C1 segment of cervical spinal cord (tissue), 14 donors: ENCODE measurements at regions not wholly inside any gene's neighbourhood (a gene's known extent, or its start where the extent isn't known, plus 50 kb on each side); places are given as distances from the start of the nearest gene placed in this dataset.

Experiments
- DNase-seq, 14 donors: peaks; one replicate each; lab custom pipeline; 2025; lab: John Stamatoyannopoulos, UW

GRCh38 chr3:22885574-22886341 lies 317.4 kb upstream of the UBE2E2 start:
- no peak for DNase-seq

DNA sequence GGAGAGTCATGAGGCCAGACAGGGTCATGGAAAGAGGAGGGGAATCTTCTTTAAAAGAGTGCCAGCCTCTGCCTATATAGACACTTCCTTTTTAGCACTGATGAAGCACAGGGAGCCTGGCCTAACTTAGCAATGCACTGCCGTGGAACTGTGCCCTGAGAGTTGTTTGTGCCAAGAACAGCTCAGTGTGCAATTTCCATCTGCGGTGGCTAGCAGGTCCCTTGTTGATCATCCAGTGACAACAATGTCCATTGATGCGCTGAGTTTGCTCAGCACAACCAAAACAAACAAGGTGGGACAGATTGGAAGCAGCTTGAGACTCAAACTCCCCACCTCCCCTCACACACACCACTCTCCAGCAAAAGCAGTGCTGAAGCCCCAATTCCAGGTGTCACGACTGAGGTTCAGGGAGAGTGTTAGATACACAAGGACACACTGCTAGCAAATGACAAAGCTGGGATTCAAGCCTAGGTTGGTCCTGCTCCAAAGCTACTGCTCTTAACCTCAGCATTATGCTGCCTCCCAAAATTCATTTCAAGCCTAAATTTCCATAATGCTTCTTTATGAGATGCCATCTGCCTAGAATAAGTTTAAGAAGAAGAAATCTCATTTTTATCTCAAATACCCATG lies 316.6 kb upstream of the UBE2E2 start:
- DNase-seq, result peak in 7 of 14 donors; percentile 1 to 95 (median 6)

DNA sequence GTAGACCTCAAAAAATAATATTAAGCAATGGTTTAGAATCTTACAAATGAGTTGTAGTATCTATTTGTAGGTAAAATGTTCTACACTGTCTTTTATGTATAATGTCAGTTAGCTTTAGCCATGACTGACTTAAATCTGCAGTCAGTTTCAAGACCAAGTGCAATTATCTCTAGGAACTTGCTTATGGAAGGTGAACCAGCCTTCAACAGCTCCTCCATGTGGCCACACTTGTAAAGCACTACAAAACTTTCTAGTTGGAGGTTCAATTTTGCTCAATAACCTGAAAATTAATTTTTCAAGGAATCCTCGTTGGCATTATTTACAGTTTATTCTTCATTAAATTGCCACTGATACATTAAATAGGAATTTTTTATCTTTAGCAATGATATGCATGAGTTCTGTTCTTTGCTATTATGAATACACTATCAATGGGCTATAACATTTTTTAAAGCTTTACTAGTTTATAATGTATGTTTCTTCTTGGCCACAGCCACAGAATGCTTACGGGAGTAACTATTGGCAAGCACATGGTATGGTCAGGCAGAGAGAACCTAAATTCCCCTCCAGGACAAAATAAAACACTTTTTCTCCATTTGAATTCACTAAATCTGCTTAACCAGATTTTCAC lies 315.3 kb upstream of the UBE2E2 start:
- DNase-seq, result peak in 1 of 14 donors; percentile 15

- DNase-seq, result no peak
Measured at GRCh38 chr3:22893101-22893500, 310.0 kb upstream of the UBE2E2 start.

DNA sequence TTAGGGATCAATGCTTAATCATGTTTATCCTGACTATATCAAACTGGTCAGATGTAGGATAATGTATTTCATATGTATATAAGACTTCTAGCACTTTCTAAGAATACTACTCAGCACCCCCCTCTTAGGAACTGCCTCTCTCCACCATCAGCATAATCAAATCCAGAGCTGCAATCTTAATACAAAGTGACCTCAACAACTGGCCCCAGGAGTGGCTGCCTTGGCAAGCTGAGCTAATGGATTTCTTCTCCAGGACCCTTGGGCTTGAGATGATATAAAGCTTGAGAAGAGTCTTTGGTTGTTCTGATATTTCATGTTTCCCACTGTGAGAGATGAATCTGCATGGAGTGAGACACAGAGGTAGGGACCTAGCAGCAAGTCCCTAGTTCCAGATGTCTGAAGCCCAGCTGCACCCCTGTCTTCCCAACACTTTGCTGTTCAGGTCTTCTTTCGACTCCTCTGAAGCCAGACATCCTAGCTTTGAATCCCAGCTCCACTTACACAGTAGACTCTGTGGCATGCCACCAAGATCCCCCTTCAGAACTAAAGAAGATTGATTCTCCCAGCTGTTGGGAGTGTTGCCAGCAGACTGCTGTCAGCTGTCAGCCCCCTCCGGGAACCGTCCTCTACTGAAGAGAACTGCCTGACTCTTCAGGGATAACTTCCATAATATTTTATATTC lies 309.3 kb upstream of the UBE2E2 start:
- DNase-seq, result no peak

DNA sequence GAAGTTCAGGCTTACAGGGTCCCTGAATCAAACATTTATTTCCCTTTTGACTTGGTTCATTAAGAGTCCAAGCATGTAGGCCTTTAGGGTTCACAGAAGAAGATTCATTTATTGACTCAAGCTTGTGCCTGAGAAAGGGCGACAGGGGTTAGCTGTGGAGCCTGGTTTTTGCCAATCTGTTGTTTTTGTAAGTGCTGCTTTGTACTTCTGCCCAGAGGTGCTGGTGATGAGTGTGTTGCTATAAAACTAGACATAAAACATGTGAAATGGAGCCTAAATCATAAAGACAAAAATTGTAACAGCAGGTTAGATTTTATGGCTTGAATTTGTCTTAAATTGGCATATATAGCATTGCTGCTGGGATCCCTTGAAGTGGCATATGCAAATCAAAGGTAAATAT lies 308.3 kb upstream of the UBE2E2 start:
- DNase-seq, result no peak

- no peak for DNase-seq
Measured at GRCh38 chr3:22895671-22896070, 307.5 kb upstream of the UBE2E2 start.

- DNase-seq, result no peak
Measured at GRCh38 chr3:22898558-22898957, 304.6 kb upstream of the UBE2E2 start.

GRCh38 chr3:22899441-22899840 lies 303.7 kb upstream of the UBE2E2 start:
- DNase-seq, result no peak

- DNase-seq, result no peak
Measured at GRCh38 chr3:22900296-22900695, 302.8 kb upstream of the UBE2E2 start.

GRCh38 chr3:22901684-22902083 lies 301.4 kb upstream of the UBE2E2 start:
- no peak for DNase-seq

DNA sequence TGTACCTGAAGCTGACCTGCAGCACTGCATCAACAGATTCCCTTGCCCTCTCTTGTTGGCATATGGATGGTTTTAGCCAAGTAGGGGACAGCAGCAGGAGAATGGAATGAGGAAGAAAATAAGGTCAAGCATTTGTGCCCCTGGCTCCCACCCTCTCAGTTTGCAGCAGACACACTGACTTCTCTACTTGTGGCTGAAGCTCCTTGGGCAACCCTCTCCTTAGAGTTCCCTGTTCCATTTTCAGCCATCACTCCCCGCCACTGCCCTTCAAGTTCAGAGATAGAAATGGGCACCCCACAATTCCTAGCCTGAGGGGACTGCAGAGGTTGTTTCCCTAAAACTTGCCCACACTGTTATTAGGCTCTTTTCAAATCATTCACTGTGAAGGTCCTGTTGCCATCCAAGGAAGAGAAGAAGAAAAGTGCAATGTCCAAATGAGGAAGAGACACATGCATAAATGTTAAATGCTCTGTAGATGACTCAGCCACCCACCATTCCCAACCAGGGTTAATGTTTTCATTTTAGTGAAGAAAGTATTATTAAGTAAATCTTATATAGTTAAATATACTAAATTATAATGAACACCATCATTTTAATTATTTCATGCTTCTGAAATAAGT lies 295.9 kb upstream of the UBE2E2 start:
- no peak for DNase-seq

GRCh38 chr3:22907796-22908195 lies 295.3 kb upstream of the UBE2E2 start:
- no peak for DNase-seq

DNA sequence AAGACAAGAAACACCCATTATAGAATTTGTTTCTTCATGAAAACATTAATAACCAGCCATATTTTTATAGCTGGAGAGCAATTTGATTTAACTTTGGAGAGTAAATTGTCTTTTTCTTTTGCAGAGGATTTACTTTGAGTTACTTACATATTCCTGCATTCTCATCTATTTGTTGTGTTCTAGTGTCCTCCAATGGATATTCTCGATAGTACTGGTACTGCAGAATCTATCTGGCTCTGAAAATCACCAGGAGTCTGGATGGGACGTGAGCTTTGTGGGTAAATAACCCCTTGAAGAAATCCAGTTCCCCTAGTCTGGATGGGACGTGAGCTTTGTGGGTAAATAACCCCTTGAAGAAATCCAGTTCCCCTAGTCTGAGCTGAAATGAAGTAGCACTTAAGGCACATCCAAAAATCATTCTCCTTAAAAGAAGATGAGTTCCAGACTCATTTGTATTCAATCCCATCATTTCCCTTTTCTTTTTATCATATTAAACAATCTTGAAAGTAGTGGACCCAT lies 294.1 kb upstream of the UBE2E2 start:
- peak in 1 of 14 donors; percentile 27 for DNase-seq

GRCh38 chr3:22916933-22917332 lies 286.2 kb upstream of the UBE2E2 start:
- DNase-seq, result no peak

DNA sequence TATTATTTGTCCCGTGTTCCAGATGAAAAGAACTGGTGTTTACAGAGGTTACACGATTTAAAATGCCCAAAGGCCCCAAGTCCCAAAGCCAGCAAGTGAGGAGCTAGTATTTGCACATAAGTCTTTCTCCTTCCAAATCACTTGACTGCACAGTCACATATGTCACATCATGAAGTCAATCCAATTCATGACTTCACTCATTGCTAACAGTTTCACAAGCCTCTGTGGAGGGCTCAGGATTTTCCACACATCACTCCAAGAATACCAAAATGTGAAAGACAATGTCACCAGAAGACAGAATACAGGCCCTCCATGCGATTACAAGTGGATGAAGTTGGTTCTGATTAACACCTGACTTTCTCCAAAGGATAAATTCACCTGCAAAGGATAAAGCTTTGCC lies 283.1 kb upstream of the UBE2E2 start:
- DNase-seq, result no peak

DNA sequence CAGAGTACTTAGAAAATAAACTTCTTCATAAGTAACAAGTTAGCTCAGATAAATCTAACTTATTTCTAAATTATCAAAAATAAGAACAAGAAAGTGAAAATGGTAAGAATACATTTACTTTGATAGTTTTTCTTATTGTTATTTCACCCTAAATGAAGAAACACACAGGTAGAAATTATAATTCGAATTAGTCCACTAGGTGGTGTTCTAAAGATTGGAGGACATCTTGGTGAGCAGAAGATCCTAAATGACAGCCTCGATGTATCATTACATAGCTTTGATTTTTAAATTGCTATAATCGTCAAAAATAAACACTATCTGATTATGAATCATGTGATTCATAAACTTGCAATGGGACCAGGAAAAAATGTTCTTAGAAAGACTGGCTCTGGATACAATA lies 280.8 kb upstream of the UBE2E2 start:
- no peak for DNase-seq

DNA sequence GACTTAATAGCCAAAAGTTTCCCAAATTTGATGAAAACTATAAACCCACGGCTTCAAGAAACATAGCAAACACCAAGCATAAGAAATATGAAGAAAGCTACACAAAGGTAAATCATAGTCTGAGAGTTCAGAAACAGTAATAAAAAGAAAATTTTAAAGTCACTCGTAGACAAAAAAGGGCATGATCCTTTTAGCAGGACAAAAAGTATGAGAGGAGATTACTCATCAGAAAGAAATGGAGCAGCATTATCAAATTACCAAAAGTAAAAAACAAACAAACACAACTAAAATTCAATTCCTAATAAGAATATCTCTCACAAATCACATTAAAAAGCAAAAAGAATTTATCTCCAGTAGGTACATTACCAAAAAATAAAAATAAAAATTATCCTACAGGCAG lies 279.4 kb upstream of the UBE2E2 start:
- DNase-seq, result no peak

GRCh38 chr3:22928216-22929110 lies 274.7 kb upstream of the UBE2E2 start:
- DNase-seq, result no peak

DNA sequence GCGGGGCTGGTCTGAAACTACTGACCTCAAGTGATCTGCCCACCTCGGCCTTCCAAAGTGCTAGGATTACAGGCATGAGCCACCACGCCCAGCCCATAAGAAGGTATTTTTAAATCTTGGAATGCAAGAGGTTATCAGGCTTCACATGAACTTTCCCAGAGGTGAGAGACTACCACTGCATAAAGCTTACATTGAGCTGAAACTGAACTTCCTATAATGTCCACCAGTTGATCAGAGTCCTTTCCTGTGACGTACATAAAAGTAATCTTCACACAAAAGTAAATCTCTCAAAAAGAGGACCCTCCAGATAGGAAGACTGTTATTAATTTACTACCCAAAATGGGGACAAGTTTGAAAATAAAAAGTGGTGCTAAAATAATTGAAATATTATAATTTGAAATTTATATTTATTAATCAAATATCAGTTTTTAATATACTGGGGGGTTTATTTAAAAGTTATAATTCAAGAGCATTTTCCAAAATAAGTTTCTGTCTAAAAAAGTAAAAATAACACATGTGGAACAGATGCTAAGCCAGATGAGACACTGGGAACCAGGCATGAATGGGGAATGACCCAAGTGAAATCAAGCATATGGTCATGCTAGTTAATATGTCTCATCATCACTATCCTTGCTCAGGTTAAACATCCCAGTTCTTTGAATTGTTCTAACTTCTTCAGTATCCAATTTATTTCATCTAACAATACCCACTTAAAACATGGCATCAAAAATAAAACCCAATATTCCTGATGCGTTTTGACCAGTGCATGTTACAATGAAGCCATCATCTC lies 269.9 kb upstream of the UBE2E2 start:
- DNase-seq, result no peak
